Kidney glomerular epithelial cell (primary cell): ENCODE measurements at regions not wholly inside any gene's neighbourhood (a gene's known extent, or its start where the extent isn't known, plus 50 kb on each side); places are given as distances from the start of the nearest gene placed in this dataset.

Source experiments
- DNase-seq: peaks from one replicate; lab custom pipeline; 2025; lab: John Stamatoyannopoulos, UW

GRCh38 chr1:219401724-219402625 lies 210.9 kb downstream of the ZC3H11B start:
- no peak for DNase-seq

- no peak for DNase-seq
Measured at GRCh38 chr1:219399446-219399845, 213.5 kb downstream of the ZC3H11B start.

- DNase-seq, result no peak
Measured at GRCh38 chr1:219398815-219399396, 214.0 kb downstream of the ZC3H11B start.

- DNase-seq, result no peak
Measured at GRCh38 chr1:219397511-219397910, 215.4 kb downstream of the ZC3H11B start.

GRCh38 chr1:219391297-219391696 lies 217.6 kb downstream of the LYPLAL1 start:
- DNase-seq, result no peak

- DNase-seq, result no peak
Measured at GRCh38 chr1:219387211-219387610, 213.5 kb downstream of the LYPLAL1 start.

- peak; percentile 43 for DNase-seq
Measured at GRCh38 chr1:219385787-219386427, 212.2 kb downstream of the LYPLAL1 start.

GRCh38 chr1:219383281-219383680 lies 209.6 kb downstream of the LYPLAL1 start:
- no peak for DNase-seq

- no peak for DNase-seq
Measured at GRCh38 chr1:219381396-219381795, 207.7 kb downstream of the LYPLAL1 start.

- DNase-seq, result no peak
Measured at GRCh38 chr1:219380463-219380862, 206.8 kb downstream of the LYPLAL1 start.

- peak; percentile 14 for DNase-seq
Measured at GRCh38 chr1:219379691-219380090, 206.0 kb downstream of the LYPLAL1 start.

GRCh38 chr1:219374636-219375035 lies 201.0 kb downstream of the LYPLAL1 start:
- DNase-seq, result no peak

GRCh38 chr1:219374046-219374566 lies 200.4 kb downstream of the LYPLAL1 start:
- DNase-seq, result no peak

GRCh38 chr1:219373616-219373935 lies 199.9 kb downstream of the LYPLAL1 start:
- DNase-seq, result no peak

GRCh38 chr1:219372916-219373615 lies 199.4 kb downstream of the LYPLAL1 start:
- DNase-seq, result no peak

- DNase-seq, result no peak
Measured at GRCh38 chr1:219371471-219371870, 197.8 kb downstream of the LYPLAL1 start.

- no peak for DNase-seq
Measured at GRCh38 chr1:219367496-219367895, 193.8 kb downstream of the LYPLAL1 start.

- DNase-seq, result no peak
Measured at GRCh38 chr1:219365451-219365850, 191.8 kb downstream of the LYPLAL1 start.

- DNase-seq, result no peak
Measured at GRCh38 chr1:219362702-219363101, 189.0 kb downstream of the LYPLAL1 start.

GRCh38 chr1:219359126-219359525 lies 185.4 kb downstream of the LYPLAL1 start:
- DNase-seq, result no peak

GRCh38 chr1:219358080-219358479 lies 184.4 kb downstream of the LYPLAL1 start:
- DNase-seq, result no peak

GRCh38 chr1:219354962-219355361 lies 181.3 kb downstream of the LYPLAL1 start:
- DNase-seq, result no peak
